ENCODE measurements at regions not wholly inside any gene's neighbourhood (a gene's known extent, or its start where the extent isn't known, plus 50 kb on each side); places are given as distances from the start of the nearest gene placed in this dataset.

DNA sequence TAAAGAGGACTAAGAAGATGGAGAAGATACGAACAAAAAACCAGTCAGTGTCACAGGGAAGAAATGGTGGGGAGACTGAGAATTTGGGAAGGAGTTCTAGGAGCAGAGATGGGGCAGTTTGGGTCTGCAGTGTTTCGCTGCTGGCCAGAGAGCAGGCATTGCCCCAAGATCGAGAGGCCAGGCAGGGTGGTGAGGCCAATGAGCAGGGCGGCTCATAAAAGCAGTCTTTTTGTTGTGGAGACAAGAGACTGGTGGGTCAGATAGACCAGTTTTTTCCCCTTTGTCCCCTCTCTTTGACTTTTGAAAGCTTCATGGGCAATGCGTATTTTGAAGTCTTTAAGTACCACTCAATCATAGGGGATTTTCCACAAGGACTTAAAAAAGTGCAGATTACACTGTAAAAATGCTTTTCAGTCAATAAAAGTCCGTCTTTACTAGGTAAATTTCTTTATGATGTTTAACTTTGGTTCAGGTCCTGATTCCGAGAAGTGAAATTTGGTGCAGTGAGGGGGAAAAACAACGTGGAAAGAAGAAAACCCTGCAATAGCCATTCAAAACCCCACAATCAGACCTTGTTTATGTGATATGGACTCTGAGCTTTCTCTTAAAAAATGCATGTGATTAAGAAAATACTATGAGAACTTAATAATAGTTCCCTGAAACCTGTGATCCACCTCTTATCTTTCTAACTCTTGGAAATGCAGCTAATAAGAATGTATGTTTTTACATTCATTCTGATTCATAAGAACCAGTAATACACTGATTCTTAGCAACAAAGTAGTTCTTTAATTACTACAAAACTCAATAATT is 338.9 kb downstream of the KLF5 start:
- TF ChIP-seq NR2C2 (CRISPR knock-in tag; IDR thresholded peaks at IDR 0.05) (no peak), NFYB (CRISPR knock-in tag; conservative IDR thresholded peaks at IDR 0.05; ENCODE audit: low read depth) (no peak), CREB1 (CRISPR knock-in tag; IDR thresholded peaks at IDR 0.05) (no peak), CBFB (CRISPR knock-in tag; IDR thresholded peaks at IDR 0.05; ENCODE audit: low read depth) (no peak), ELF4 (CRISPR knock-in tag; IDR thresholded peaks at IDR 0.05; ENCODE audit: low read depth) (no peak), OVOL2 (CRISPR knock-in tag; IDR thresholded peaks at IDR 0.05; ENCODE audit: borderline replicate concordance) (no peak)
- TF ChIP-seq, protein P1, sequence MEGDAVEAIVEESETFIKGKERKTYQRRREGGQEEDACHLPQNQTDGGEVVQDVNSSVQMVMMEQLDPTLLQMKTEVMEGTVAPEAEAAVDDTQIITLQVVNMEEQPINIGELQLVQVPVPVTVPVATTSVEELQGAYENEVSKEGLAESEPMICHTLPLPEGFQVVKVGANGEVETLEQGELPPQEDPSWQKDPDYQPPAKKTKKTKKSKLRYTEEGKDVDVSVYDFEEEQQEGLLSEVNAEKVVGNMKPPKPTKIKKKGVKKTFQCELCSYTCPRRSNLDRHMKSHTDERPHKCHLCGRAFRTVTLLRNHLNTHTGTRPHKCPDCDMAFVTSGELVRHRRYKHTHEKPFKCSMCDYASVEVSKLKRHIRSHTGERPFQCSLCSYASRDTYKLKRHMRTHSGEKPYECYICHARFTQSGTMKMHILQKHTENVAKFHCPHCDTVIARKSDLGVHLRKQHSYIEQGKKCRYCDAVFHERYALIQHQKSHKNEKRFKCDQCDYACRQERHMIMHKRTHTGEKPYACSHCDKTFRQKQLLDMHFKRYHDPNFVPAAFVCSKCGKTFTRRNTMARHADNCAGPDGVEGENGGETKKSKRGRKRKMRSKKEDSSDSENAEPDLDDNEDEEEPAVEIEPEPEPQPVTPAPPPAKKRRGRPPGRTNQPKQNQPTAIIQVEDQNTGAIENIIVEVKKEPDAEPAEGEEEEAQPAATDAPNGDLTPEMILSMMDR (IDR thresholded peaks at IDR 0.05): no peak
- TF ChIP-seq, protein P2, sequence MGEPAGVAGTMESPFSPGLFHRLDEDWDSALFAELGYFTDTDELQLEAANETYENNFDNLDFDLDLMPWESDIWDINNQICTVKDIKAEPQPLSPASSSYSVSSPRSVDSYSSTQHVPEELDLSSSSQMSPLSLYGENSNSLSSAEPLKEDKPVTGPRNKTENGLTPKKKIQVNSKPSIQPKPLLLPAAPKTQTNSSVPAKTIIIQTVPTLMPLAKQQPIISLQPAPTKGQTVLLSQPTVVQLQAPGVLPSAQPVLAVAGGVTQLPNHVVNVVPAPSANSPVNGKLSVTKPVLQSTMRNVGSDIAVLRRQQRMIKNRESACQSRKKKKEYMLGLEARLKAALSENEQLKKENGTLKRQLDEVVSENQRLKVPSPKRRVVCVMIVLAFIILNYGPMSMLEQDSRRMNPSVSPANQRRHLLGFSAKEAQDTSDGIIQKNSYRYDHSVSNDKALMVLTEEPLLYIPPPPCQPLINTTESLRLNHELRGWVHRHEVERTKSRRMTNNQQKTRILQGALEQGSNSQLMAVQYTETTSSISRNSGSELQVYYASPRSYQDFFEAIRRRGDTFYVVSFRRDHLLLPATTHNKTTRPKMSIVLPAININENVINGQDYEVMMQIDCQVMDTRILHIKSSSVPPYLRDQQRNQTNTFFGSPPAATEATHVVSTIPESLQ (CRISPR knock-in tag; IDR thresholded peaks at IDR 0.05): no peak

All from WTC11 (cell line).